ENCODE measurements at regions not wholly inside any gene's neighbourhood (a gene's known extent, or its start where the extent isn't known, plus 50 kb on each side); places are given as distances from the start of the nearest gene placed in this dataset.

DNA sequence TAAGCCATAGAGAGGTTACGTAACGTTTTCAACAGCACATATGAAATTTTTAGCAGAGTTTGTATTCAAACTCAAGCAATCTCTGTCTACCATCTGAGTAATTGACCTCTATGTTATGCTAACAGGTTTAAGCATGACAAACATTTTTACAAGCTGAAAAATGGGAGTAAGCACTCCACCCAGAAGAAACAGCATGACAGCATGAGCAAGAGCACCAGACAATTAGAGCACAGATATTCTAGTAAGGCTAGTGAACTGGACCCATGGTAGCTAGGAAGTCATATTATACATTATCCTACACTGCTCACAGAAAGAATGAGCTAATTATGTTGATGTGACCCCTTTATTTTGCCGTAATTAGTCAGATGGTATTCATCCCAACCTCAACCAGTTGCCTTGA, 200.5 kb downstream of the PABPC4L start:
- TF ChIP-seq, protein P1, sequence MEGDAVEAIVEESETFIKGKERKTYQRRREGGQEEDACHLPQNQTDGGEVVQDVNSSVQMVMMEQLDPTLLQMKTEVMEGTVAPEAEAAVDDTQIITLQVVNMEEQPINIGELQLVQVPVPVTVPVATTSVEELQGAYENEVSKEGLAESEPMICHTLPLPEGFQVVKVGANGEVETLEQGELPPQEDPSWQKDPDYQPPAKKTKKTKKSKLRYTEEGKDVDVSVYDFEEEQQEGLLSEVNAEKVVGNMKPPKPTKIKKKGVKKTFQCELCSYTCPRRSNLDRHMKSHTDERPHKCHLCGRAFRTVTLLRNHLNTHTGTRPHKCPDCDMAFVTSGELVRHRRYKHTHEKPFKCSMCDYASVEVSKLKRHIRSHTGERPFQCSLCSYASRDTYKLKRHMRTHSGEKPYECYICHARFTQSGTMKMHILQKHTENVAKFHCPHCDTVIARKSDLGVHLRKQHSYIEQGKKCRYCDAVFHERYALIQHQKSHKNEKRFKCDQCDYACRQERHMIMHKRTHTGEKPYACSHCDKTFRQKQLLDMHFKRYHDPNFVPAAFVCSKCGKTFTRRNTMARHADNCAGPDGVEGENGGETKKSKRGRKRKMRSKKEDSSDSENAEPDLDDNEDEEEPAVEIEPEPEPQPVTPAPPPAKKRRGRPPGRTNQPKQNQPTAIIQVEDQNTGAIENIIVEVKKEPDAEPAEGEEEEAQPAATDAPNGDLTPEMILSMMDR (IDR thresholded peaks at IDR 0.05; ENCODE audit: insufficient read depth, low read depth, low read length) = no peak
- no peak for TF ChIP-seq EZH2 (IDR thresholded peaks at IDR 0.05; ENCODE audit: insufficient read depth, low read length)
